Endodermal cell (in vitro differentiated cells): ENCODE measurements at regions not wholly inside any gene's neighbourhood (a gene's known extent, or its start where the extent isn't known, plus 50 kb on each side); places are given as distances from the start of the nearest gene placed in this dataset.
A peak's percentile ranks its signal among the peaks of the same experiment; 100 is the strongest.

Source experiments
- DNase-seq: peaks from one replicate; pipeline ENCODE4 v3.0.0-alpha.2; 2017
- H3K27ac ChIP-seq: 2 replicates; pipeline ENCODE4 v1.5.1; 2013; ENCODE audit warnings: mild to moderate bottlenecking, low read depth, low read length, moderate library complexity
- H3K27me3 ChIP-seq: 2 replicates; pipeline ENCODE4 v1.6.1; 2013; ENCODE audit warnings: mild to moderate bottlenecking, low read length, moderate library complexity; ENCODE audit not compliant: insufficient read depth, control insufficient read depth, poor library complexity, severe bottlenecking
- H3K36me3 ChIP-seq: 2 replicates; pipeline ENCODE4 v1.7.0; 2013; ENCODE audit warnings: mild to moderate bottlenecking, low read length, moderate library complexity; ENCODE audit not compliant: control insufficient read depth, insufficient read depth
- H3K4me1 ChIP-seq: one replicate; pipeline ENCODE4 v1.7.0; 2013; ENCODE audit warnings: low read length; ENCODE audit not compliant: control insufficient read depth, insufficient read depth
- H3K4me3 ChIP-seq: 2 replicates; pipeline ENCODE4 v1.5.1; 2013; ENCODE audit warnings: mild to moderate bottlenecking, low read length, moderate library complexity
- H3K9ac ChIP-seq: 2 replicates; pipeline ENCODE4 v1.6.1; 2013; ENCODE audit warnings: mild to moderate bottlenecking, low read length, moderate library complexity; ENCODE audit not compliant: poor library complexity, severe bottlenecking; ENCODE audit errors: extremely low read depth
- H3K9me3 ChIP-seq: 2 replicates; pipeline ENCODE4 v1.6.1; 2013; ENCODE audit warnings: mild to moderate bottlenecking, low read length, moderate library complexity; ENCODE audit not compliant: control insufficient read depth
- H3K27ac Mint-ChIP-seq: 2 replicates; pipeline ENCODE4 v1.8.0; 2020; ENCODE audit warnings: mixed read lengths
- H3K27me3 Mint-ChIP-seq: 2 replicates; pipeline ENCODE4 v1.8.0; 2021; ENCODE audit warnings: mild to moderate bottlenecking, mixed read lengths; ENCODE audit not compliant: insufficient read depth
- H3K36me3 Mint-ChIP-seq: 2 replicates; pipeline ENCODE4 v1.8.0; 2020; ENCODE audit warnings: low read depth, mixed read lengths
- H3K4me1 Mint-ChIP-seq: 2 replicates; pipeline ENCODE4 v1.8.0; 2020; ENCODE audit warnings: mixed read lengths
- H3K4me3 Mint-ChIP-seq: 2 replicates; pipeline ENCODE4 v1.8.0; 2020; ENCODE audit warnings: mild to moderate bottlenecking, moderate library complexity, mixed read lengths
- H3K9me3 Mint-ChIP-seq: 2 replicates; pipeline ENCODE4 v1.8.0; 2020; ENCODE audit warnings: mild to moderate bottlenecking, mixed read lengths
- WGBS, 2 experiments: methylation state at CpG; one replicate each; pipeline versions ENCODE4 v1.1.5 to v1.1.7; 2013; ENCODE audit warnings: missing lambda C conversion rate in 2 of 2, mixed read lengths in 1 of 2; ENCODE audit not compliant: insufficient coverage in 1 of 2, insufficient read length in 1 of 2; 5-methylcytosine and 5-hydroxymethylcytosine counted together
- TF ChIP-seq, protein P1 (sequence below): fragments of 200-600 bp; sonication (generic); conservative IDR thresholded peaks from 2 replicates; pipeline ENCODE4 v1.5.0; 2021; ENCODE audit warnings: antibody characterized with exemption, mild to moderate bottlenecking

DNA sequence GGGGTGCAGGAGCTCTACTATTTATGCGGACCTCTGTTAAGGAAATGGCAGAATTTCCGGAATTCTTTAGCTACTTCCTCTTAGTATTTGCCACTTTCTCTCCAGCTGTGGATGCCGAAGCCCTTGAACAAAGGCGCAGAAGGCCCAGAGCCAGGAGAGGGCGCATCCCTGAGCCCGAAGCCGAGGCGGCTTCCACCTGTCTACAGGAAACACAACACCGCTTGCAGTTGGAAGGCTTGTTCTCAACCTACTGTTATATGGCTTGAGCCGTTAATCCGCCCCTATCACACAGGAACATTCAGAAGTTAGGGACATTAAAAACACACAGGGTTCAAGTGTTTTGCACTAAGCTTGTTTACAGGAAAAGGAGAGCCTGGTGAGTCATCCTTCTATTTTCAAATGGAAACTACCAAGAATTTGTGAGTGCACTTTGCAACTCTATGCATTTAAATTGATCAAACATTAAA, 417.1 kb downstream of the BCKDHB start:
- Histone ChIP-seq H3K4me3 (no peak overlapping the region), H3K4me1 (no peaks in the 10 kb centered on the region), H3K9ac (no peak overlapping the region), H3K36me3 (no peaks in the 10 kb centered on the region), H3K27me3 (no peaks in the 10 kb centered on the region), H3K27ac (peak overlapping the region; percentile 74), H3K9me3 (no peaks in the 10 kb centered on the region)
- Mint-ChIP-seq H3K27me3 (no peaks in the 10 kb centered on the region), H3K36me3 (no peaks in the 10 kb centered on the region), H3K9me3 (no peaks in the 10 kb centered on the region), H3K4me1 (peaks cover 26% of the 10 kb centered on the region), H3K4me3 (no peak overlapping the region), H3K27ac (peak overlapping the region; percentile 72)
- DNase-seq, result peak; percentile 92
- WGBS, 2 experiments, result 57 to 69% methylated on average over 2 to 11 of the region's 11 CpGs
- TF ChIP-seq, protein P1, sequence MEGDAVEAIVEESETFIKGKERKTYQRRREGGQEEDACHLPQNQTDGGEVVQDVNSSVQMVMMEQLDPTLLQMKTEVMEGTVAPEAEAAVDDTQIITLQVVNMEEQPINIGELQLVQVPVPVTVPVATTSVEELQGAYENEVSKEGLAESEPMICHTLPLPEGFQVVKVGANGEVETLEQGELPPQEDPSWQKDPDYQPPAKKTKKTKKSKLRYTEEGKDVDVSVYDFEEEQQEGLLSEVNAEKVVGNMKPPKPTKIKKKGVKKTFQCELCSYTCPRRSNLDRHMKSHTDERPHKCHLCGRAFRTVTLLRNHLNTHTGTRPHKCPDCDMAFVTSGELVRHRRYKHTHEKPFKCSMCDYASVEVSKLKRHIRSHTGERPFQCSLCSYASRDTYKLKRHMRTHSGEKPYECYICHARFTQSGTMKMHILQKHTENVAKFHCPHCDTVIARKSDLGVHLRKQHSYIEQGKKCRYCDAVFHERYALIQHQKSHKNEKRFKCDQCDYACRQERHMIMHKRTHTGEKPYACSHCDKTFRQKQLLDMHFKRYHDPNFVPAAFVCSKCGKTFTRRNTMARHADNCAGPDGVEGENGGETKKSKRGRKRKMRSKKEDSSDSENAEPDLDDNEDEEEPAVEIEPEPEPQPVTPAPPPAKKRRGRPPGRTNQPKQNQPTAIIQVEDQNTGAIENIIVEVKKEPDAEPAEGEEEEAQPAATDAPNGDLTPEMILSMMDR, result peak; percentile 81

DNA sequence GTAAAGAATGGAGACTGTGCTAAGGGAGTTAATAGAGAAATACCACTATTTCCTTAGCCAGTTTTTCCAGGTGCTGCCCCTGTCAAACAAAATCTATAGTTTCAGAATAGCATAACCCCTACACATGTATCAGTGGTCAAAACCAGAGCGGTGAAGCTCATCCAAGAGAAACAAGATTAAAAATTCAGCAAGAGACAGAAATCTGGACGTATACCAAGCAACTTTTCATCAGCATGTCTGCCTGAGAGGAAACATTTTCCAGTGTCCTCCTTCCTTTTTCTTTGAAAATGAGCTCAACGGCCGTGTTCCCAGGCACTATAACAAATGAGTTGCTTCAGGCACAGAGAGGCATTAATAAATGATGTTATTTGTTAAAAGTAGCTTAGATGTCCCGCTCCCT, 416.5 kb downstream of the BCKDHB start:
- H3K36me3 ChIP-seq, result no peaks in the 10 kb centered on the region
- DNase-seq, result no peak
- TF ChIP-seq, protein P1, result no peak
- H3K27me3 ChIP-seq, result no peaks in the 10 kb centered on the region
- 89 to 92% methylated on average over 2 to 5 of the region's 5 CpGs for WGBS, 2 experiments
- no peaks in the 10 kb centered on the region for H3K9me3 Mint-ChIP-seq
- peaks cover 21% of the 10 kb centered on the region for H3K4me1 Mint-ChIP-seq
- no peak overlapping the region for H3K9ac ChIP-seq
- H3K4me1 ChIP-seq, result no peaks in the 10 kb centered on the region
- H3K27ac Mint-ChIP-seq, result peak overlapping the region; percentile 72
- peak overlapping the region; percentile 74 for H3K27ac ChIP-seq
- no peak overlapping the region for H3K4me3 Mint-ChIP-seq
- H3K27me3 Mint-ChIP-seq, result no peaks in the 10 kb centered on the region
- no peak overlapping the region for H3K4me3 ChIP-seq
- no peaks in the 10 kb centered on the region for H3K9me3 ChIP-seq
- H3K36me3 Mint-ChIP-seq, result no peaks in the 10 kb centered on the region

DNA sequence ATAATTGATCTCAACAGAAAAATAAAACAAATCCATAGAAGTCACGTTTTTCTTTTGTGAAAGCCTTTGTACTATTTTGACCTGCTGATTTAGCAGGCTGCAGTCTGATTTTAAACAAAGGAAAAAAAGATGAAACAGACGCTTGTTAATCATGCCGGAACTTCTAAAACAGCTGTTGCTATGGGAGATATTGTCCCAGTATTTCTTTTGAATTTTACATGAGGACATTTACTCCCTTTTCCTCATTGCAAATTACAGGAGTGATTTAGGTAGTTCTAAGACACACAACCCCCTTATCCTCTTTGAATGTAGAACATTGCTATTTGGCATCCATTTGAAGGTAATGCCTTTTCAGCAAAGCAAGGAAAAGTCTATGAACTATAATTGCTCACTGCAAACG, 416.1 kb downstream of the BCKDHB start:
- Histone ChIP-seq H3K9ac (no peak overlapping the region), H3K4me3 (no peak overlapping the region), H3K27ac (peak overlapping the region; percentile 74), H3K9me3 (no peaks in the 10 kb centered on the region), H3K36me3 (no peaks in the 10 kb centered on the region), H3K27me3 (no peaks in the 10 kb centered on the region), H3K4me1 (no peaks in the 10 kb centered on the region)
- TF ChIP-seq, protein P1, result no peak
- no peak overlapping the region for H3K27ac Mint-ChIP-seq
- no peaks in the 10 kb centered on the region for H3K36me3 Mint-ChIP-seq
- H3K27me3 Mint-ChIP-seq, result no peaks in the 10 kb centered on the region
- DNase-seq, result no peak
- WGBS, 2 experiments, result 50 to 87% methylated on average over 1 to 4 of the region's 4 CpGs
- H3K4me1 Mint-ChIP-seq, result peaks cover 19% of the 10 kb centered on the region
- no peak overlapping the region for H3K4me3 Mint-ChIP-seq
- no peaks in the 10 kb centered on the region for H3K9me3 Mint-ChIP-seq
